HG02610 (cell line): ENCODE measurements at regions not wholly inside any gene's neighbourhood (a gene's known extent, or its start where the extent isn't known, plus 50 kb on each side); places are given as distances from the start of the nearest gene placed in this dataset.
"Not testable (repeated sequence)": the region's sequence is repeated elsewhere in the genome, so short reads cannot be mapped to it uniquely, and the experiment has no call there.

Source experiments
- ATAC-seq: cut with Tn5 transposase; IDR thresholded peaks from one replicate; pipeline ENCODE4 v1.9.1; 2021; ENCODE audit warnings: mild to moderate bottlenecking, moderate library complexity; ENCODE audit not compliant: unreplicated experiment

- no peak for ATAC-seq
Measured at GRCh38 chr13:86840250-86841191, 830.6 kb upstream of the SLITRK5 start.

GRCh38 chr13:86841264-86841663 is 829.9 kb upstream of the SLITRK5 start:
- ATAC-seq, result no peak

- ATAC-seq, result no peak
Measured at GRCh38 chr13:86846501-86846900, 824.7 kb upstream of the SLITRK5 start.

- no peak for ATAC-seq
Measured at GRCh38 chr13:86848716-86849115, 822.5 kb upstream of the SLITRK5 start.

- ATAC-seq, result no peak
Measured at GRCh38 chr13:86856991-86857390, 814.2 kb upstream of the SLITRK5 start.

- no peak for ATAC-seq
Measured at GRCh38 chr13:86858216-86858615, 813.0 kb upstream of the SLITRK5 start.

- ATAC-seq, result no peak
Measured at GRCh38 chr13:86862137-86862536, 809.0 kb upstream of the SLITRK5 start.

GRCh38 chr13:86864376-86864775 is 806.8 kb upstream of the SLITRK5 start:
- no peak for ATAC-seq

GRCh38 chr13:86870444-86870843 is 800.7 kb upstream of the SLITRK5 start:
- ATAC-seq, result no peak

GRCh38 chr13:86877441-86877840 is 793.7 kb upstream of the SLITRK5 start:
- no peak for ATAC-seq

GRCh38 chr13:86878781-86879180 is 792.4 kb upstream of the SLITRK5 start:
- no peak for ATAC-seq

GRCh38 chr13:86881390-86881789 is 789.8 kb upstream of the SLITRK5 start:
- no peak for ATAC-seq

- no peak for ATAC-seq
Measured at GRCh38 chr13:86882107-86882506, 789.1 kb upstream of the SLITRK5 start.

GRCh38 chr13:86882835-86883234 is 788.3 kb upstream of the SLITRK5 start:
- no peak for ATAC-seq

- no peak for ATAC-seq
Measured at GRCh38 chr13:86892330-86892729, 778.8 kb upstream of the SLITRK5 start.

GRCh38 chr13:86900906-86901305 is 770.3 kb upstream of the SLITRK5 start:
- ATAC-seq, result no peak

- ATAC-seq, result no peak
Measured at GRCh38 chr13:86906127-86906874, 764.9 kb upstream of the SLITRK5 start.

GRCh38 chr13:86907156-86907555 is 764.0 kb upstream of the SLITRK5 start:
- no peak for ATAC-seq

GRCh38 chr13:86909318-86909717 is 761.9 kb upstream of the SLITRK5 start:
- ATAC-seq, result no peak

GRCh38 chr13:86914757-86915156 is 756.4 kb upstream of the SLITRK5 start:
- ATAC-seq, result no peak

GRCh38 chr13:86917438-86917837 is 753.7 kb upstream of the SLITRK5 start:
- ATAC-seq, result not testable (repeated sequence)

GRCh38 chr13:86918682-86919081 is 752.5 kb upstream of the SLITRK5 start:
- no peak for ATAC-seq
